ENCODE measurements at regions not wholly inside any gene's neighbourhood (a gene's known extent, or its start where the extent isn't known, plus 50 kb on each side); places are given as distances from the start of the nearest gene placed in this dataset.

DNA sequence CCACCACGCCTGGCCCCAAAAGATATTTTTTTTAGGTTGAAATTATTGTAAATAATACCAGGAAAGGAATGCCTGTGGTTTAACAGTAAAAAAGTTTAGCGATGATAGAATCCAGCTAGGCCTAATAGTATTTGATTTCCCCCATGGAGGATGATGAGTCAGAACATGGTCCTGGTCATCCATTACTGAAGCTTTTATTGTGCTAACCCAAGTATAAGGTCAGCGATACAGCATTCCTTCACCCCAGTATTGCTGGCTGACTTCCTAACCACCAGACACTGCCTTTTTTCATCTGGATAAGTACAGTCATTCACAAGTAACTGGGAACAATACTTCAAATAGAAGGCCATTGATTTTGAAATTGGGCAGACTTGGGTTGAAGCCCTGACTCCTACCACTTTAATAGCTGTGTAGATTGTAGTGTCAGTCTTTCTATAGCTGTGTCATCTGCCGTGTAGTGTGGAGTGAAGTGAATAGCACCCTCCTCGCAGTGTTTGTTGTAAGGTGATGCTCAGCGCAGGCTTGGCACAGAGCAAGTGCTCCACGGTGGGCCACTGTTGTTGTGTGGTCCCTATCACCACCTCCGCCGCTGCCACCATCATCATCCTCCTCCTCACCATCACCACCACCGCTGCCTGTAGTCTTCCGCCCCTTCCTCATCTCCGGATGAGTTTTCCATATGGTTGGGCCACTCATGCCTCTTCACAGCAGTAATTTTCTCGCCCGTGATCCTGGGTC is 436.0 kb upstream of the TPM1 start:
- H3K27me3 ChIP-seq (replicated peaks; ENCODE audit: insufficient read depth, low read length): no peaks in the 10 kb centered on the region
- no peaks in the 10 kb centered on the region for H3K79me2 ChIP-seq (ENCODE audit: low read length)
- H3K9me3 ChIP-seq (replicated peaks; ENCODE audit: insufficient read depth, low read length): no peaks in the 10 kb centered on the region
- H2AFZ ChIP-seq (ENCODE audit: low read length): no peak overlapping the region
- DNase-seq: no peak
- H3K36me3 ChIP-seq (replicated peaks; ENCODE audit: insufficient read depth, low read length): no peaks in the 10 kb centered on the region
- no peaks in the 10 kb centered on the region for H3K4me1 ChIP-seq (ENCODE audit: low read length)
- no peak overlapping the region for H3K27ac ChIP-seq (ENCODE audit: low read length)
- H3K9me2 ChIP-seq (replicated peaks; ENCODE audit: insufficient read depth, low read length): no peaks in the 10 kb centered on the region
- H3K9ac ChIP-seq (ENCODE audit: low read length): no peak overlapping the region
- no peak for TF ChIP-seq EZH2phosphoT487 (IDR thresholded peaks at IDR 0.05; ENCODE audit: low read length)
- no peak for TF ChIP-seq EZH2 (optimal IDR thresholded peaks at IDR 0.05; ENCODE audit: low read depth, low read length)
- TF ChIP-seq, protein P1, sequence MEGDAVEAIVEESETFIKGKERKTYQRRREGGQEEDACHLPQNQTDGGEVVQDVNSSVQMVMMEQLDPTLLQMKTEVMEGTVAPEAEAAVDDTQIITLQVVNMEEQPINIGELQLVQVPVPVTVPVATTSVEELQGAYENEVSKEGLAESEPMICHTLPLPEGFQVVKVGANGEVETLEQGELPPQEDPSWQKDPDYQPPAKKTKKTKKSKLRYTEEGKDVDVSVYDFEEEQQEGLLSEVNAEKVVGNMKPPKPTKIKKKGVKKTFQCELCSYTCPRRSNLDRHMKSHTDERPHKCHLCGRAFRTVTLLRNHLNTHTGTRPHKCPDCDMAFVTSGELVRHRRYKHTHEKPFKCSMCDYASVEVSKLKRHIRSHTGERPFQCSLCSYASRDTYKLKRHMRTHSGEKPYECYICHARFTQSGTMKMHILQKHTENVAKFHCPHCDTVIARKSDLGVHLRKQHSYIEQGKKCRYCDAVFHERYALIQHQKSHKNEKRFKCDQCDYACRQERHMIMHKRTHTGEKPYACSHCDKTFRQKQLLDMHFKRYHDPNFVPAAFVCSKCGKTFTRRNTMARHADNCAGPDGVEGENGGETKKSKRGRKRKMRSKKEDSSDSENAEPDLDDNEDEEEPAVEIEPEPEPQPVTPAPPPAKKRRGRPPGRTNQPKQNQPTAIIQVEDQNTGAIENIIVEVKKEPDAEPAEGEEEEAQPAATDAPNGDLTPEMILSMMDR (IDR thresholded peaks at IDR 0.05; ENCODE audit: low read length): no peak
- H3K4me2 ChIP-seq (ENCODE audit: low read depth, low read length): no peak overlapping the region
- H3K4me3 ChIP-seq (ENCODE audit: low read length): no peak overlapping the region
- no peaks in the 10 kb centered on the region for H3F3A ChIP-seq (ENCODE audit: insufficient read depth, low read length)
- no peaks in the 10 kb centered on the region for H4K20me1 ChIP-seq (ENCODE audit: insufficient read depth, low read length)

DNA sequence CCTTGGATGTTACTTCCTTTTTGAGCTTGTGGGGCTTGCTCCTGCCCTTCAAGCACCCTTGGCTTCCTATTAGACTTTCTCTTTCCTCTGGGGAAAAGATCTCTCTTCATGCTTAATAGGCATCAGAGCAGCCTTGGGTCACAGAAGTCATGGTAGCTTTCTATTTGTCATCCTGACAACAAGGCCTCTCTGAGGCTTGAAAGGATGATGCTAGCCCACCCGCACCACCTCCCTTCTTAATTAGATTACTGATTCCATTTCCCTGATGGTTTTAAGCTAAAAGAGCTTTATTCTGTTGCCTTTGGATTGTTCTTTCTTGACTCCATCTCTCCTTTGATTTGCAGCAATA is 435.5 kb upstream of the TPM1 start:
- Histone ChIP-seq H3K9me3 (replicated peaks; ENCODE audit: insufficient read depth, low read length) (no peaks in the 10 kb centered on the region), H3K27me3 (replicated peaks; ENCODE audit: insufficient read depth, low read length) (no peaks in the 10 kb centered on the region), H3K27ac (ENCODE audit: low read length) (no peak overlapping the region), H3K79me2 (ENCODE audit: low read length) (no peaks in the 10 kb centered on the region), H3K36me3 (replicated peaks; ENCODE audit: insufficient read depth, low read length) (no peaks in the 10 kb centered on the region), H3K4me1 (ENCODE audit: low read length) (no peaks in the 10 kb centered on the region), H3K9me2 (replicated peaks; ENCODE audit: insufficient read depth, low read length) (no peaks in the 10 kb centered on the region), H3K4me3 (ENCODE audit: low read length) (no peak overlapping the region), H3K9ac (ENCODE audit: low read length) (no peak overlapping the region), H4K20me1 (ENCODE audit: insufficient read depth, low read length) (no peaks in the 10 kb centered on the region), H3F3A (ENCODE audit: insufficient read depth, low read length) (no peaks in the 10 kb centered on the region), H2AFZ (ENCODE audit: low read length) (no peak overlapping the region), H3K4me2 (ENCODE audit: low read depth, low read length) (no peak overlapping the region)
- DNase-seq: no peak
- TF ChIP-seq EZH2phosphoT487 (IDR thresholded peaks at IDR 0.05; ENCODE audit: low read length): no peak
- no peak for TF ChIP-seq EZH2 (optimal IDR thresholded peaks at IDR 0.05; ENCODE audit: low read depth, low read length)
- TF ChIP-seq, protein P1 (IDR thresholded peaks at IDR 0.05; ENCODE audit: low read length): no peak

DNA sequence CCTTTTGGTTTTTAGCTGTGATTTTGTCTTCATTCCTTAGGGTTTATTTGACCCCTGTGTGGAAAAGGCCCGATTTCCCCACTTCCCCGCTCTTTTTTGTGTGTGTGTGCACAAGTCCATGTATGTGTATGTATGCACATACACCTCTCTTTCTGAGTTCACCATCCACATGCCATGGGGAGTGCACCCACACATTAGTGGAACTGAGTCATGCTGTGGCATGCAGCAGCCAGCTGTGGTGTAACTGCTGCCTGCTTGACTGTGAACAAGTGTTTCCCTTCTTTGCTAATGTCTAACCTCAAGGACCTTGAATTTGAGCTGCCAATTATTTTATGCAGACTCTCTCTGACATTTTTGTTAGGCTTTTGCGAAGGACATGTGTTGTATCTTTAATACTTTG is 434.9 kb upstream of the TPM1 start:
- H3K27me3 ChIP-seq (replicated peaks; ENCODE audit: insufficient read depth, low read length): no peaks in the 10 kb centered on the region
- no peak overlapping the region for H3K27ac ChIP-seq (ENCODE audit: low read length)

More for the DNA sequence above, 434.9 kb upstream of the TPM1 start:
- Histone ChIP-seq H3K79me2 (ENCODE audit: low read length) (no peaks in the 10 kb centered on the region), H3K4me2 (ENCODE audit: low read depth, low read length) (no peak overlapping the region), H2AFZ (ENCODE audit: low read length) (no peak overlapping the region), H3K4me1 (ENCODE audit: low read length) (no peaks in the 10 kb centered on the region), H4K20me1 (ENCODE audit: insufficient read depth, low read length) (no peaks in the 10 kb centered on the region), H3F3A (ENCODE audit: insufficient read depth, low read length) (no peaks in the 10 kb centered on the region), H3K9me3 (replicated peaks; ENCODE audit: insufficient read depth, low read length) (no peaks in the 10 kb centered on the region), H3K36me3 (replicated peaks; ENCODE audit: insufficient read depth, low read length) (no peaks in the 10 kb centered on the region), H3K9me2 (replicated peaks; ENCODE audit: insufficient read depth, low read length) (no peaks in the 10 kb centered on the region), H3K4me3 (ENCODE audit: low read length) (no peak overlapping the region), H3K9ac (ENCODE audit: low read length) (no peak overlapping the region)
- TF ChIP-seq EZH2phosphoT487 (IDR thresholded peaks at IDR 0.05; ENCODE audit: low read length) (no peak), EZH2 (optimal IDR thresholded peaks at IDR 0.05; ENCODE audit: low read depth, low read length) (no peak)
- TF ChIP-seq, protein P1 (IDR thresholded peaks at IDR 0.05; ENCODE audit: low read length): no peak
- no peak for DNase-seq

All from MM.1S (cell line).